Loucy (cell line): ENCODE measurements at regions not wholly inside any gene's neighbourhood (a gene's known extent, or its start where the extent isn't known, plus 50 kb on each side); places are given as distances from the start of the nearest gene placed in this dataset.

ENCODE experiments used
- EZH2phosphoT487 ChIP-seq: fragments of 200-600 bp; IDR thresholded peaks from 2 replicates; pipeline ENCODE4 v1.6.1; 2018; ENCODE audit warnings: antibody characterized with exemption, mild to moderate bottlenecking, moderate library complexity, borderline replicate concordance
- TF ChIP-seq, protein P1 (sequence below): fragments of 200-600 bp; sonication (generic); conservative IDR thresholded peaks from 2 replicates; pipeline ENCODE4 v1.5.1; 2014; ENCODE audit warnings: mild to moderate bottlenecking, antibody characterized with exemption, low read length

DNA sequence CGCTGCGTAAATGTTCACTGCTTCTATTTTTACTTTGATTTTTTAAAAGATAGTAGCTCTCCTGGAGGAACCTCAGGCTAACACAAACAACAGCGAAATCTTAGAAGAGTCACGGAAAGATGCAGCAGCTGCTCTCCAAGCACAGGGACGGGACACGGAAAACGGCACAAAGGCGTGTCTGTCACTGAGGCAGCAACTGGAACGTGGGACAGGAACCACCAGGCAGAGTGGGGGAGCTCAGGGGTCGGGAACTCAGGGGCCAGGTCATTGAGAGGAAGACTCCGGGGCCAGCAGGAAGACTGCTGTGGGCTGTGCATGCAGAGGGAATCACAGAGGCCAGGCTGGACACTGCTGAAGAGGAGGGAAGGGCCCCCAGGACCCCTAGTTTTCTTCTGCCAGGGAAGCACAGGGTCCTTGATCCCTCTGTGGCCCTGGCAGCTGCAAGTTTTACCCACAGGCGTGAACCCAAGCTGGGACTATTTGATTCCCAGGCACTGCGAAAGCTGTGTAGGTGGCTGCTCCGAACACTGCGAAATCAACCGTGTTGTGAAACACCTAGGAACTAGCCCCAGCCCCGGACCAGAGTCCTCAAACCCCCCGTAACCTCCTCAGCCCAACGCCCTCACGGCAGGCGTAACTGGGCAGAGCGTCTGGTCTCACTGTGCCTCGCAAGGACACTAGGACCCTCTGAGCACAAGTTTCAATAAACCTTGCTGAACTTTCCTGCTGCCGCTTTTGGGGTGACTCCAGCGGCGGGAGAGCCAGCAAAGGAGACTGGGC, 263.0 kb downstream of the EIPR1 start:
- TF ChIP-seq, protein P1, sequence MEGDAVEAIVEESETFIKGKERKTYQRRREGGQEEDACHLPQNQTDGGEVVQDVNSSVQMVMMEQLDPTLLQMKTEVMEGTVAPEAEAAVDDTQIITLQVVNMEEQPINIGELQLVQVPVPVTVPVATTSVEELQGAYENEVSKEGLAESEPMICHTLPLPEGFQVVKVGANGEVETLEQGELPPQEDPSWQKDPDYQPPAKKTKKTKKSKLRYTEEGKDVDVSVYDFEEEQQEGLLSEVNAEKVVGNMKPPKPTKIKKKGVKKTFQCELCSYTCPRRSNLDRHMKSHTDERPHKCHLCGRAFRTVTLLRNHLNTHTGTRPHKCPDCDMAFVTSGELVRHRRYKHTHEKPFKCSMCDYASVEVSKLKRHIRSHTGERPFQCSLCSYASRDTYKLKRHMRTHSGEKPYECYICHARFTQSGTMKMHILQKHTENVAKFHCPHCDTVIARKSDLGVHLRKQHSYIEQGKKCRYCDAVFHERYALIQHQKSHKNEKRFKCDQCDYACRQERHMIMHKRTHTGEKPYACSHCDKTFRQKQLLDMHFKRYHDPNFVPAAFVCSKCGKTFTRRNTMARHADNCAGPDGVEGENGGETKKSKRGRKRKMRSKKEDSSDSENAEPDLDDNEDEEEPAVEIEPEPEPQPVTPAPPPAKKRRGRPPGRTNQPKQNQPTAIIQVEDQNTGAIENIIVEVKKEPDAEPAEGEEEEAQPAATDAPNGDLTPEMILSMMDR: no peak
- TF ChIP-seq EZH2phosphoT487: no peak
